Uterus (tissue), 2 donors: ENCODE measurements at regions not wholly inside any gene's neighbourhood (a gene's known extent, or its start where the extent isn't known, plus 50 kb on each side); places are given as distances from the start of the nearest gene placed in this dataset.

Experiments used
- POLR2A ChIP-seq, 2 donors: fragments of 450-650 bp; IDR thresholded peaks; one replicate each; pipeline ENCODE4 v1.6.1; 2016; ENCODE audit warnings: antibody characterized with exemption in 2 of 2, mild to moderate bottlenecking in 1 of 2, moderate library complexity in 1 of 2
- TF ChIP-seq, protein P1 (sequence below), 4 experiments: fragments of 200-600 bp in 2 of 4; fragments of 450-650 bp in 2 of 4; sonication (generic) in 2 of 4; IDR thresholded peaks; one replicate each; pipeline ENCODE4 v1.5.1; 2016 to 2019; ENCODE audit warnings: antibody characterized with exemption in 4 of 4, mild to moderate bottlenecking in 2 of 4, moderate library complexity in 1 of 4

DNA sequence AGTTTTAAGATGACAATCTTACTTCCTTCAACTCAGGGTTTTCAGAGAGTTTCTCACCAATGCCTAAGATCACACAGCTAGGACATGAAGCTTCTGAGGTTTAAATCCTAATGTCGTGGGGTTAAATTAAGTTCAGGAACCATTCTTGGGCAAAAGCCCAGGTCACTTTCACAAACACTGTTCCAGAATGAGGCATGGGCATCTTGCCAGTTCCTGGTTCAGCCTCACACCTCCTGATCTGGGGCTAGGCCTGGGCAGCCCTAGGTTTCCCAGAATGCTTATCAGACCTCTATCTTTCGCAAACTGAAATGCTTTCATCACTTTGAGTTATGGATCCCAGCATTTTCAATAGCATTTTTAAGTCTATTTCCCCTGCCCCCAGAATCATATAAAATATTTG is 224.8 kb upstream of the EDA2R start:
- no peak for TF ChIP-seq POLR2A (IDR thresholded peaks at IDR 0.05)
- TF ChIP-seq, protein P1, sequence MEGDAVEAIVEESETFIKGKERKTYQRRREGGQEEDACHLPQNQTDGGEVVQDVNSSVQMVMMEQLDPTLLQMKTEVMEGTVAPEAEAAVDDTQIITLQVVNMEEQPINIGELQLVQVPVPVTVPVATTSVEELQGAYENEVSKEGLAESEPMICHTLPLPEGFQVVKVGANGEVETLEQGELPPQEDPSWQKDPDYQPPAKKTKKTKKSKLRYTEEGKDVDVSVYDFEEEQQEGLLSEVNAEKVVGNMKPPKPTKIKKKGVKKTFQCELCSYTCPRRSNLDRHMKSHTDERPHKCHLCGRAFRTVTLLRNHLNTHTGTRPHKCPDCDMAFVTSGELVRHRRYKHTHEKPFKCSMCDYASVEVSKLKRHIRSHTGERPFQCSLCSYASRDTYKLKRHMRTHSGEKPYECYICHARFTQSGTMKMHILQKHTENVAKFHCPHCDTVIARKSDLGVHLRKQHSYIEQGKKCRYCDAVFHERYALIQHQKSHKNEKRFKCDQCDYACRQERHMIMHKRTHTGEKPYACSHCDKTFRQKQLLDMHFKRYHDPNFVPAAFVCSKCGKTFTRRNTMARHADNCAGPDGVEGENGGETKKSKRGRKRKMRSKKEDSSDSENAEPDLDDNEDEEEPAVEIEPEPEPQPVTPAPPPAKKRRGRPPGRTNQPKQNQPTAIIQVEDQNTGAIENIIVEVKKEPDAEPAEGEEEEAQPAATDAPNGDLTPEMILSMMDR (IDR thresholded peaks at IDR 0.05): no peak
